WTC11 (cell line): ENCODE measurements at regions not wholly inside any gene's neighbourhood (a gene's known extent, or its start where the extent isn't known, plus 50 kb on each side); places are given as distances from the start of the nearest gene placed in this dataset.

Experiments used
- ATAC-seq: fragments of 200-7000 bp; cut with Tn5 transposase; 2 replicates; pipeline ENCODE4 v1.10.0; 2021; ENCODE audit warnings: mild to moderate bottlenecking, moderate library complexity
- CTCF ChIA-PET: fragments of 300-600 bp; sonication (Branson Sonifier 250); formaldehyde crosslinking; loops from one replicate; lab custom pipeline; 2021; ENCODE audit warnings: antibody characterized with exemption; lab: Charles Lee
- POLR2A ChIA-PET: fragments of 350-600 bp; sonication (Branson Sonifier 250); formaldehyde crosslinking; loops from one replicate; lab custom pipeline; 2021; ENCODE audit warnings: antibody characterized with exemption; lab: Charles Lee
- DNase-seq: peaks from one replicate; pipeline ENCODE4 v3.0.0; 2021; ENCODE audit warnings: low spot score
- H3K27ac Mint-ChIP-seq: 2 replicates; pipeline ENCODE4 v1.8.0; 2021; ENCODE audit warnings: mixed read lengths
- H3K27me3 Mint-ChIP-seq: 2 replicates; pipeline ENCODE4 v1.8.0; 2021; ENCODE audit warnings: low read depth, mild to moderate bottlenecking, moderate library complexity, mixed read lengths
- H3K36me3 Mint-ChIP-seq: 2 replicates; pipeline ENCODE4 v1.8.0; 2021; ENCODE audit warnings: mixed read lengths
- H3K4me1 Mint-ChIP-seq: 2 replicates; pipeline ENCODE4 v1.8.0; 2022; ENCODE audit warnings: mixed read lengths
- H3K4me3 Mint-ChIP-seq: 2 replicates; pipeline ENCODE4 v1.8.0; 2021; ENCODE audit warnings: mild to moderate bottlenecking, moderate library complexity, mixed read lengths
- H3K9me3 Mint-ChIP-seq: 2 replicates; pipeline ENCODE4 v1.8.0; 2021; ENCODE audit warnings: mixed read lengths
- ARID4B ChIP-seq: sonication (generic); formaldehyde crosslinking; IDR thresholded peaks from 2 replicates; pipeline ENCODE4 v1.8.0; 2023; ENCODE audit warnings: missing genetic modification reagents, mild to moderate bottlenecking, borderline replicate concordance
- ATF3 ChIP-seq: sonication (generic); formaldehyde crosslinking; conservative IDR thresholded peaks from 2 replicates; pipeline ENCODE4 v1.8.1; 2022; ENCODE audit warnings: mild to moderate bottlenecking, missing genetic modification reagents
- CTCF ChIP-seq: fragments of 200-600 bp; IDR thresholded peaks from 2 replicates; pipeline ENCODE4 v1.8.0; 2022; ENCODE audit warnings: antibody characterized with exemption
- E2F5 ChIP-seq: sonication (generic); formaldehyde crosslinking; IDR thresholded peaks from 2 replicates; pipeline ENCODE4 v1.8.1; 2022; ENCODE audit warnings: mild to moderate bottlenecking, moderate library complexity, missing genetic modification reagents
- ESRRA ChIP-seq: sonication (generic); formaldehyde crosslinking; IDR thresholded peaks from 2 replicates; pipeline ENCODE4 v1.8.1; 2022; ENCODE audit warnings: mild to moderate bottlenecking, missing genetic modification reagents, borderline replicate concordance
- NFATC4 ChIP-seq: fragments of 250-450 bp; sonication (Bioruptor Pico); IDR thresholded peaks from 2 replicates; pipeline ENCODE4 v1.9.0; 2021; ENCODE audit warnings: mild to moderate bottlenecking
- NR1H2 ChIP-seq: sonication (generic); formaldehyde crosslinking; IDR thresholded peaks from 2 replicates; pipeline ENCODE4 v1.9.0; 2021; ENCODE audit warnings: mild to moderate bottlenecking, moderate library complexity, missing genetic modification reagents
- PRRX2 ChIP-seq: fragments of 250-450 bp; sonication (Bioruptor Pico); IDR thresholded peaks from 2 replicates; pipeline ENCODE4 v1.8.0; 2021; ENCODE audit warnings: mild to moderate bottlenecking
- RELA ChIP-seq: sonication (generic); formaldehyde crosslinking; IDR thresholded peaks from 2 replicates; pipeline ENCODE4 v1.8.1; 2022; ENCODE audit warnings: missing genetic modification reagents, mild to moderate bottlenecking, borderline replicate concordance
- TEAD1 ChIP-seq: sonication (generic); formaldehyde crosslinking; IDR thresholded peaks from 2 replicates; pipeline ENCODE4 v1.8.0; 2022; ENCODE audit warnings: mild to moderate bottlenecking, missing genetic modification reagents
- TEAD4 ChIP-seq: sonication (generic); formaldehyde crosslinking; IDR thresholded peaks from 2 replicates; pipeline ENCODE4 v1.8.0; 2022; ENCODE audit warnings: mild to moderate bottlenecking, missing genetic modification reagents
- ZMAT4 ChIP-seq: fragments of 250-450 bp; sonication (Bioruptor Pico); IDR thresholded peaks from 2 replicates; pipeline ENCODE4 v1.9.0; 2021; ENCODE audit warnings: mild to moderate bottlenecking
- ZNF138 ChIP-seq: sonication (generic); formaldehyde crosslinking; conservative IDR thresholded peaks from 2 replicates; pipeline ENCODE4 v1.8.1; 2022; ENCODE audit warnings: mild to moderate bottlenecking, moderate library complexity, missing genetic modification reagents
- TF ChIP-seq, protein P1 (sequence below): sonication (generic); formaldehyde crosslinking; IDR thresholded peaks from 2 replicates; pipeline ENCODE4 v1.8.0; 2022; ENCODE audit warnings: mild to moderate bottlenecking, missing genetic modification reagents

DNA sequence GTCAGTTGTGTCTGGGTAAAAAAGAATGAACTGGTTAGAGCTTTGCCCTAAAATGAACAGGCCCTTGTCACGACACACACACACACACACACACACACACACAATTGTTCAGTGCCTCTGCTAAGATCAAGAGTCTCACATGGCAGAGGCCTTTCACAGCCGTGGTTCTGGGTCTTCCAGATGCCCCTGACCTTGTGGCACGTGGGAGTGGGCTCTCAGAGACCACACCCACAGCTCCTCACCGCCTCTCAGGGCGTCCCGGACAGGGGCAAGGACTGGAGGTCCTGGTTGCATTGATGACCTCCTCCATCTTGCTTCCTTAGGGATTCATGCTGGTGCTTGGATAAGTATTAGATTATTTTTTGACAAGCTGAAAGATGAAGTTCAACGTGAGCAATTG, 101.0 kb downstream of the HSPH1 start:
- peaks cover 11% of the 10 kb centered on the region for H3K4me1 Mint-ChIP-seq
- CTCF ChIA-PET = interaction anchor here (3.1 kb wide), 1 partner anchor 9 kb away, joined by 10 read pairs; no protein-coding TSS in a partner anchor
- DNase-seq (no peak), ATAC-seq (no peak)
- no peaks in the 10 kb centered on the region for H3K27me3 Mint-ChIP-seq
- TF ChIP-seq TEAD1 (CRISPR knock-in tag) = no peak
- no peak for TF ChIP-seq ARID4B (CRISPR knock-in tag)
- no peak for TF ChIP-seq ESRRA (CRISPR knock-in tag)
- no peak for TF ChIP-seq ZNF138 (CRISPR knock-in tag)
- no peak for TF ChIP-seq NR1H2
- no peak for TF ChIP-seq NFATC4 (CRISPR knock-in tag)
- TF ChIP-seq ZMAT4 (CRISPR knock-in tag) = no peak
- TF ChIP-seq, all 79 proteins: peak for 0
- Mint-ChIP-seq H3K36me3 (no peaks in the 10 kb centered on the region), H3K27ac (no peak overlapping the region), H3K4me3 (no peak overlapping the region), H3K9me3 (peaks cover 8% of the 10 kb centered on the region)
- POLR2A ChIA-PET = no interaction called here

- TF ChIP-seq ESRRA (CRISPR knock-in tag) = no peak
- no peak for TF ChIP-seq TEAD4 (CRISPR knock-in tag)
- no peak for TF ChIP-seq RELA (CRISPR knock-in tag)
- no peak for TF ChIP-seq TEAD1 (CRISPR knock-in tag)
- TF ChIP-seq E2F5 (CRISPR knock-in tag) = no peak
- no peak for TF ChIP-seq PRRX2 (CRISPR knock-in tag)
- TF ChIP-seq ATF3 (CRISPR knock-in tag) = no peak
- no peak for TF ChIP-seq CTCF
- TF ChIP-seq, protein P1, sequence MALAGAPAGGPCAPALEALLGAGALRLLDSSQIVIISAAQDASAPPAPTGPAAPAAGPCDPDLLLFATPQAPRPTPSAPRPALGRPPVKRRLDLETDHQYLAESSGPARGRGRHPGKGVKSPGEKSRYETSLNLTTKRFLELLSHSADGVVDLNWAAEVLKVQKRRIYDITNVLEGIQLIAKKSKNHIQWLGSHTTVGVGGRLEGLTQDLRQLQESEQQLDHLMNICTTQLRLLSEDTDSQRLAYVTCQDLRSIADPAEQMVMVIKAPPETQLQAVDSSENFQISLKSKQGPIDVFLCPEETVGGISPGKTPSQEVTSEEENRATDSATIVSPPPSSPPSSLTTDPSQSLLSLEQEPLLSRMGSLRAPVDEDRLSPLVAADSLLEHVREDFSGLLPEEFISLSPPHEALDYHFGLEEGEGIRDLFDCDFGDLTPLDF = no peak
- TF ChIP-seq, all 79 proteins: peak for 0
- H3K27ac Mint-ChIP-seq = no peak overlapping the region
- H3K4me1 Mint-ChIP-seq = peaks cover 11% of the 10 kb centered on the region
- no peak overlapping the region for H3K4me3 Mint-ChIP-seq
- CTCF ChIA-PET = interaction anchor here (3.1 kb wide), 1 partner anchor 8 kb away, joined by 10 read pairs; no protein-coding TSS in a partner anchor
- H3K27me3 Mint-ChIP-seq = no peaks in the 10 kb centered on the region
- no peak for DNase-seq
- POLR2A ChIA-PET = no interaction called here
- peaks cover 8% of the 10 kb centered on the region for H3K9me3 Mint-ChIP-seq
- H3K36me3 Mint-ChIP-seq = no peaks in the 10 kb centered on the region
- no peak for ATAC-seq
These were observed 101.5 kb downstream of the HSPH1 start for GRCh38 chr13:31060220-31060619.
